AG20443 (cell line): ENCODE measurements at regions not wholly inside any gene's neighbourhood (a gene's known extent, or its start where the extent isn't known, plus 50 kb on each side); places are given as distances from the start of the nearest gene placed in this dataset.
A peak's percentile ranks its signal among the peaks of the same experiment; 100 is the strongest.
"Not testable (repeated sequence)": the region's sequence is repeated elsewhere in the genome, so short reads cannot be mapped to it uniquely, and the experiment has no call there.

Experiments used
- DNase-seq: peaks from one replicate; pipeline ENCODE4 v3.0.0; 2012; ENCODE audit warnings: low spot score, mixed read lengths

DNA sequence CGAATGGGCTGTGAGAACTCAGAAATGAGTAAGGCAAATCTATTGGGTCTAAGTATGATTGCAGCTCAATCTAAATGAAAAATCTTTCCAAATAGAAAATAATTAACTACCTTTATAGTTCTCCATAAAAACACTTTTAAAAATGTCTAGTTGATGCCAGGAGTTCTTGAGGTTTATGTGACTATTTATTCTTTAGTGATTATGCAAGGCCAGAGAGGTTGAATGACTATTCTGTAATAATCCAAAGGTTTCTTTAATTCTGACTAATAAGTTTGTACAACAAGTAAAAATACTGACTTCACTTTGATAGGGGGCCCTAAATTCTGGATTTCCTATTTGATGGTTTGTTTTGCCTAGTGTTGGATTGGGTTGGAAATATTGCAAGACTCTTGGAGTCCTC lies 461.2 kb downstream of the EPM2A start:
- DNase-seq = no peak

GRCh38 chr6:145275019-145275418 lies 460.3 kb downstream of the EPM2A start:
- DNase-seq = no peak

DNA sequence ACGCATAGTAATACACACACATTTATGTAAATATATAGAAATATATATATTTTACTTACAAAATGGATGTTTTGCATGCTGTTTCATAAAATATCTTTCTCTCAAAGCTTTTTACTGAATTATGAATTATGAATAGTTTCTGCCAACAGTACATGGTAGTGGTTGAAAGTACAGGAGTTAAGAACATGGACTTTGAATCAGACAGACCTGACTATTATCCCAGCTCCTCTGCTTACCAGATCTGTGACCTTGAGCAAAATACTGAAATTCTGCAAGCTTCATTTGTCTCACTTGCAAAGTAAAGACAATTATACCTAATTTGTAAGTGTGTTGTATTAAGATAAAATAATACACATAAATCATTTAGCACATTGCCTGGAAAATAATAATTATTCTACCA lies 459.5 kb downstream of the EPM2A start:
- DNase-seq = no peak

GRCh38 chr6:145276756-145277155 lies 458.6 kb downstream of the EPM2A start:
- peak; percentile 42 for DNase-seq

DNA sequence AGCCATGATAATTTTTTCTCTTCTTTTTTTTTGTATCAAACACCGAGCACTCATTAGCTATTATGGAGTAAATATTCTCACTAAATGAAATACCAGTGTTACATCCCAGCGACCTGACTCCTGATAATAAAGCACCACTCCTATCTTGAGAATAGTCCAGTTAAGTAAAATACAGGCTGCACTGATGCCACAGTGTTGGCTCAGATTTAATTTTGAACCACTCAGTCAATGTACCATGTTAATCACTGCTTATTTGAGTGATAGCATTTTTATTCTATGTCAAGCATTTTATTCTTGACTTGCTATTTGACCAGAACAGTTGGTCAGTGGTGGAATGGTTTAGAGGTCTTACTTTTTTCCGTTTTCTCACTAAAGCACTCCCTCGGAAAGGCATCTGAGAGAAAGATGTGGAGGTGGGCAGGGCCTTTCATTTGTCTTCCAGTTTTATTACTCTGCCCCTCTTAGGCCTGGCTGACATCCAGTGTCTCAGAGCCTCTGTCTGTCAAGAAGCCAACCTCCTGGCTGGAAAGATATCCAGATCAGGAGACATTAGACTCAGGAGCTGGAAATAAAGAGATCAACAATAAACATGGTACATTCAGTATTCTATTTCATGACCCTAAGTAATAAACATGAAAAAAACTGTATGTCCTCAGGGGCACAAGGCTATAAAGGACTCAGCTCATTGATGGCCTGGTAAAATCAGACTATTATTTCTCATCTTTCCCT lies 457.8 kb downstream of the EPM2A start:
- DNase-seq = no peak

- DNase-seq = peak; percentile 56
These were observed 457.0 kb downstream of the EPM2A start for GRCh38 chr6:145278163-145278807.

GRCh38 chr6:145279551-145279950 lies 455.8 kb downstream of the EPM2A start:
- DNase-seq = no peak

DNA sequence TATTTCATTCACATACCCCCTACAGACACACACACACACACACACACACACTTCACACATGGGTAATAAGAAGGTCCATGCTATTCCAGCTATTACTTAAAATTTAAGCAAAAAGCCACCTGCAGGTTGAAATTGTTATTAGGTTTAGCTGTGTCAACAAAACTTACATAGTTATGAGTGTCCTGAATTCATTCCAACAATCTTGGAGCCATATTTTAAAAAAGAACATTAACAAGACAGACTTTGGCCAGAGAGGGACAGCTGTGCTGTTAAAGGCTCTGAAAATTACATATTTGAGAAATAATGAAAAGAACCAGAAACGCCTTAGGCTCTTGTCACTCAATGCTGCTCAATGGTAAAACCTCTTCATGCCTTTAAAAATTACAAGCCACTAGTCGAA lies 455.3 kb downstream of the EPM2A start:
- DNase-seq = no peak

DNA sequence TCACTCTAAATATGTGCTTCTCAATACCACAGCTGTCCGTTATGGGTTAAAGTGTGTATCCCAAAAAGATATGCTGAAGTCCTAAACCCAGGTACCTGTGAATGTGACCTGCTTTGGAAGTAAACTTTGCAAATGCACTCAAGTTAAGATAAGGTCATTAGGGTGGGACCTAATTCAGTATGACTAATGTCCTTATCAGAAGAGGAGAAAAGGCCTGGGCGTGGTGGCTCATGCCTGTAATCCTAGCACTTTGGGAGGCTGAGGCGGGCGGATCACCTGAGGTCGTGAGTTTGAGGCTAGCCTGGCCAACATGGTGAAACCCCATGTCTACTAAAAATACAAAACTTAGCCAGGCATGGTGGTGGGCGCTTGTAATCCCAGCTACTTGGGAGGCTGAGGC lies 452.1 kb downstream of the EPM2A start:
- DNase-seq = not testable (repeated sequence)

GRCh38 chr6:145283856-145284255 lies 451.5 kb downstream of the EPM2A start:
- DNase-seq = no peak

- DNase-seq = no peak
These were observed 448.4 kb downstream of the EPM2A start for GRCh38 chr6:145286916-145287315.

DNA sequence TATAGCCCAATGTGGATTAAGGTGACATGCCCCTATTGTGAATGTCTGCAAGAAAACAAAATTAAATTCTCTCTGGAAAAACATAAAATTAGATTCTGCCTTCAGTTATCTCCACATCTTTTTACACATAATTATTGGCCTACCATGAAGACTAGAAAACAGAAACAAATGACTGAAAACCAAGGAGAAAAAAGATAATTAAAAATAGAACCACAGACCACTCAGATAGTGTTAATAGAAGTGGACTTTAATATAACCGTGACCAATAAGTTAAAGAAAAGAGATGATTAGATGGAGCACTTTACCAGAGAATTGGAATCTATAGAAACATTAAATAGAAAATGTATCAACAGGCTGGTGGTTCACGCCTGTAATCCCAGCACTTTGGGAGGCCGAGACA lies 445.7 kb downstream of the EPM2A start:
- DNase-seq = no peak

GRCh38 chr6:145290122-145290521 lies 445.2 kb downstream of the EPM2A start:
- DNase-seq = no peak

- DNase-seq = no peak
These were observed 443.3 kb downstream of the EPM2A start for GRCh38 chr6:145292066-145292465.

DNA sequence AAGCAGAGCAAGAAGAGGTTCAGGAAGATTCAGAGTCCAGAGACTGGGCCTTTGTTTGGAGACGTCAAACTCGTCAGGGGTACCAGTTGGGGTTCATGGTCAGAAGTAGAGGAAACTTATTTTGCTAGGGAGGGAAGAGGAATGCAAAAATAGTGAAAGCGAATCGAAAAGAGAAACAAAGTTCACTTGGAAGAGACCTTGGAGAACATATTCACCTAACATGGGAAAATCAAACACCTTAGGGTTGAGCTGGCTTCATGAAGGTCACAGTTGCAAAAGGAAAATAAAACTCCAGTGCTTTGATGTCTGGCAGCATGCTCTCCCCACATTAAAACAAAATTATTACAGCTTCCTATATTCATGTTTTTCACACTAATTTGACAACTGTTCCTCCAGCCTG lies 440.4 kb downstream of the EPM2A start:
- DNase-seq = no peak

GRCh38 chr6:145295746-145296145 lies 439.6 kb downstream of the EPM2A start:
- DNase-seq = no peak

DNA sequence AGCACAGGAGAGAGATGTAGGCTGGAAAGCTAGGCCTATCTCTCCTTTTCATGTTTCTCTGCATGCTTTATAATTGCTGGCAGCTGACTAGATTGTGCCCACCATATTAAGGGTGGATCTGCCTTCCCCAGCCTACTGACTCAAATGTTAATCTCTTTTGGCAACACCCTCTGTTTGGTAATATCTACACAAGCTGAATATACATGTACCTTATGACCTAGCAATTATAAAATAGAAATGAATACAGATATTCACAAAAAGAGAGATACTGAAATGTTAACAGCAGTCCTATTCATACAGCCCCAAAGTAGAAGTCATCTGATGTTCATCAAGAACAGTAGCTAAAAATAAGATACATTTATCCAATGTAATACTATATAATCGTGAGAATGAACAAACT lies 429.6 kb downstream of the EPM2A start:
- no peak for DNase-seq

DNA sequence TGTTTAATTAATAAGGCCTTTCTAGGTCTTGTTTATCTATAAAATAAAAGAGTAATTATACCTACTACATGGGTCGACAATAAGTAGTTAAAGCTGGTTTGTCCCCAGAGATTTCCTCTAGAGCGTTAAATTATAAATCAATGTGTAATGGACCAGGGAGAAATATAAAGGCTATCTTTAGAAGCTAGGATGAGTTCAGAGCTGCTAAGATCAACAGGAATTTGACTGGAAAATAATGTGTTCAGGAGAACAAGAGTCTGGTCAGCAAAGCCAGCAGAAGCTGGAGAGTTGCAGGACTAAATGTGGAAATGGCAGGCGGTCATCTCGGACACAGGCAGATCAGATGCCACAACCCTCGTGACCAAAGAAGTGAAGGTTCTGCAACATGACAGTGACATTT lies 428.8 kb downstream of the EPM2A start:
- no peak for DNase-seq

DNA sequence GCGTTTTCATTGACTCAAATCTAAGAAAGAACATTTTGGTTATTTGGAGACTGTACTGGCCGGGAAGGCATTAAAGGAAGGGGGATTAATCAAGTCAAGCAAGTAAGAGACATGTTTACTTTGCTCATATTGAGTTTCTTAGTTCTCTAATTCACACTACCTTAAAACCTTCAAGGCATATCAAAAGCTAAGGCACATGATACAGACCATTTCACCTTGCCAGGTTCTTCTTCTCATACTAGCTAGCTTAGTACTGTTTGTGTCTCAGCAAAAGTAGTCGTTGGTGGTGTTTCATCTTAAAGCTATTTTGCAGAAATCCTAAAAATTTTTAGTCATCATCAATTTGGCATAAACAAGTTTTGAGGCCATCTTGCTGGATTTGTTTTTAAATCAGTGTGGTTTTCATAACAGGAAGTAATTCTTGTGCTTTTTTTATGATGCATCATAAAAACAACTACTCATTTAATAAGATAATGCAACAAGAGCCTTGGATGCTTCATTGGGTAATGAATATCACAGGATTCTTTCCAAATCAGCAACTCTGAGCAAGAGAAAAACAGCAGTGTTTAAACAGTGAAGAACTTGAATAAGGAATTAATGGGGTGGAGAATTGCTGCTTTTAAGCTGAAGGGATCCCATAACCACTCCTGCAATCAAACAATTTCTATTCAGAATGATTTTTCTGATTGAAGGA lies 425.3 kb downstream of the EPM2A start:
- peak; percentile 45 for DNase-seq

GRCh38 chr6:145312481-145312880 lies 422.8 kb downstream of the EPM2A start:
- DNase-seq = no peak

DNA sequence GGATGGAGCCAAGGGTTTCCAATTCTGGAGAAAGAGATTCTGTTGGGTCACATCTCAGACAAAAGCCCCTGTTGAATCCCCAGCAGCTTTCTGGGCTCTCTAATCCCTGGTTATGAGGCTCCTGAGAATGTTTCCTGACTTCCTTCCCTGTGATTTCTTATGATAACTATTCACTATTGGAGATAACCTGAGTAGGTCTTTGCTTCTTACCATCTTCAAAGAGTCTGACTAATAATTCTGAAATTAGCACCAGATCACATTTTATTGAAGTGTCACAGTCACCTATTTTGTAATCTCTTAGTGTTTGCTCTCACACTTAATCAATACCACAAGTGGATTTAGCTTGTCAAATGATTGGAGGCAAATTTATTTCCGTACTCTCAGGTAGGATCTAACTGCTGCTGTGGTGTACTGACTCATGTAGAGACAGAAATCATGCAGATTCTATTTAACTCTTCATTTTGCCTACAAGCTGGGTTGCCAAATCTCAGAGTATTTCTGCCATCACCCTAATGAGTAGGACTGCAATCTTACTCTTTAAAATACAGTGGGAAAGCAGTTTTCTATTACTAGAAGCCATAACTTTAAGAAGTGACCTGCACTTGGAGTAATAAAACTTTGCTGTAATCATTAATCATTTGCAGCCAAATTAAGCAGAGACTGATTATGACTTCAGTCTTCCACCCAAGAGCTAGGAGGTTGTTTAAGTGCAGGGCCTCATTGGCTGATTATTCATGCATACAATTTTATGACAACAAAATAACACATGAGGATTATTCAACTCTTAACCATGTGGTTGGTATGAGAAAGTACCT lies 422.1 kb downstream of the EPM2A start:
- no peak for DNase-seq

- no peak for DNase-seq
These were observed 419.2 kb downstream of the EPM2A start for GRCh38 chr6:145315982-145316600.
